Tibial nerve (tissue), 4 donors: ENCODE measurements at regions not wholly inside any gene's neighbourhood (a gene's known extent, or its start where the extent isn't known, plus 50 kb on each side); places are given as distances from the start of the nearest gene placed in this dataset.

ENCODE experiments used
- DNase-seq, 2 donors: peaks; one replicate each; pipeline ENCODE4 v3.0.0-alpha.2; 2019; ENCODE audit warnings: low spot score in 2 of 2
- H3K27ac ChIP-seq, 4 donors: fragments of 200-600 bp; sonication (generic) in 3 of 4; one replicate each; pipeline ENCODE4 v1.5.1; 2017 to 2019; ENCODE audit warnings: mild to moderate bottlenecking in 1 of 4
- H3K27me3 ChIP-seq, 2 donors: fragments of 200-600 bp; sonication (generic) in 1 of 2; one replicate each; pipeline versions ENCODE4 v1.5.1 to v1.6.0; 2017 to 2019
- H3K36me3 ChIP-seq, 3 donors: fragments of 200-600 bp; sonication (generic); one replicate each; pipeline ENCODE4 v1.5.1; 2018 to 2019
- H3K4me1 ChIP-seq, 4 donors: fragments of 200-600 bp; sonication (generic) in 3 of 4; one replicate each; pipeline ENCODE4 v1.5.1; 2017 to 2019
- H3K4me3 ChIP-seq, 4 donors: fragments of 200-600 bp; sonication (generic) in 3 of 4; one replicate each; pipeline ENCODE4 v1.5.1; 2017 to 2019; ENCODE audit warnings: mild to moderate bottlenecking in 1 of 4, moderate library complexity in 1 of 4
- H3K9me3 ChIP-seq, 4 donors: fragments of 200-600 bp; sonication (generic) in 3 of 4; one replicate each; pipeline ENCODE4 v1.5.1; 2017 to 2019
- EP300 ChIP-seq, 2 donors: sonication (generic); formaldehyde crosslinking; IDR thresholded peaks; one replicate each; pipeline ENCODE4 v1.6.1; 2017; ENCODE audit warnings: antibody characterized with exemption in 2 of 2, mild to moderate bottlenecking in 1 of 2
- POLR2A ChIP-seq, 2 donors: fragments of 450-650 bp; IDR thresholded peaks; one replicate each; pipeline ENCODE4 v1.6.1; 2017; ENCODE audit warnings: antibody characterized with exemption in 2 of 2, mild to moderate bottlenecking in 2 of 2, moderate library complexity in 2 of 2
- WGBS, 2 donors: methylation state at CpG; one replicate each; pipeline ENCODE4 v1.1.5; 2018; 5-methylcytosine and 5-hydroxymethylcytosine counted together
- TF ChIP-seq, protein P1 (sequence below), 5 experiments: fragments of 200-600 bp in 3 of 5; fragments of 450-650 bp in 2 of 5; sonication (generic) in 3 of 5; IDR thresholded peaks; one replicate each; pipeline ENCODE4 v1.5.1; 2016 to 2019; ENCODE audit warnings: antibody characterized with exemption in 5 of 5, mild to moderate bottlenecking in 3 of 5, moderate library complexity in 2 of 5

DNA sequence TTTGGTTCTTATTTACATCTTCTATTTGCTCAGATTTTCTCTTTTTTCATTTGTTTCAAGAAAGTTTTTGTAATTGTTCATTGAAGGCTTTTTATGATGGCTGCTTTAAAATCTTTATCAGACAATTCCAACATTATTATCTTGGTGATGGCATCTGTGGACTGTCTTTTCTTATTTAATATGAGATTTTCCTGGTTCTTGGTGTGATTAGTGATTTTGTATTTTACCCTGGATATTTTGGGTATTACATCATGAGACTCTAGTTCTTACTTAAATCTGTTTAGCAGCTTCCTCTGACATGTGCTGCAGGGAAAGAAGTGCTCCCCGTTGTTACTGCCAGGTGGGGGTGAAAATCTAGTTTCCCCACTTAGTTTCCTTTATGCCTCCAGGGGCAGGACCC, 94.2 kb upstream of the ANKH start:
- Histone ChIP-seq H3K27me3 (no peaks in the 10 kb centered on the region), H3K4me3 (no peak overlapping the region), H3K9me3 (no peaks in the 10 kb centered on the region), H3K4me1 (no peaks in the 10 kb centered on the region), H3K27ac (no peak overlapping the region), H3K36me3 (no peaks in the 10 kb centered on the region)
- no peak for DNase-seq
- WGBS, 2 donors = 46 to 63% methylated on average over 1 of the region's 1 CpG
- no peak for TF ChIP-seq POLR2A (IDR thresholded peaks at IDR 0.05)
- TF ChIP-seq, protein P1, sequence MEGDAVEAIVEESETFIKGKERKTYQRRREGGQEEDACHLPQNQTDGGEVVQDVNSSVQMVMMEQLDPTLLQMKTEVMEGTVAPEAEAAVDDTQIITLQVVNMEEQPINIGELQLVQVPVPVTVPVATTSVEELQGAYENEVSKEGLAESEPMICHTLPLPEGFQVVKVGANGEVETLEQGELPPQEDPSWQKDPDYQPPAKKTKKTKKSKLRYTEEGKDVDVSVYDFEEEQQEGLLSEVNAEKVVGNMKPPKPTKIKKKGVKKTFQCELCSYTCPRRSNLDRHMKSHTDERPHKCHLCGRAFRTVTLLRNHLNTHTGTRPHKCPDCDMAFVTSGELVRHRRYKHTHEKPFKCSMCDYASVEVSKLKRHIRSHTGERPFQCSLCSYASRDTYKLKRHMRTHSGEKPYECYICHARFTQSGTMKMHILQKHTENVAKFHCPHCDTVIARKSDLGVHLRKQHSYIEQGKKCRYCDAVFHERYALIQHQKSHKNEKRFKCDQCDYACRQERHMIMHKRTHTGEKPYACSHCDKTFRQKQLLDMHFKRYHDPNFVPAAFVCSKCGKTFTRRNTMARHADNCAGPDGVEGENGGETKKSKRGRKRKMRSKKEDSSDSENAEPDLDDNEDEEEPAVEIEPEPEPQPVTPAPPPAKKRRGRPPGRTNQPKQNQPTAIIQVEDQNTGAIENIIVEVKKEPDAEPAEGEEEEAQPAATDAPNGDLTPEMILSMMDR (IDR thresholded peaks at IDR 0.05) = no peak

GRCh38 chr5:14962604-14963003, 91.0 kb upstream of the ANKH start:
- no peaks in the 10 kb centered on the region for H3K27me3 ChIP-seq
- H3K9me3 ChIP-seq = no peaks in the 10 kb centered on the region
- WGBS, 2 donors = 71 to 78% methylated on average over 2 of the region's 2 CpGs
- no peak for DNase-seq
- H3K4me1 ChIP-seq = no peaks in the 10 kb centered on the region
- H3K27ac ChIP-seq = no peak overlapping the region
- H3K36me3 ChIP-seq = no peaks in the 10 kb centered on the region
- TF ChIP-seq EP300 (IDR thresholded peaks at IDR 0.05) = no peak
- no peak for TF ChIP-seq POLR2A (IDR thresholded peaks at IDR 0.05)
- TF ChIP-seq, protein P1 (IDR thresholded peaks at IDR 0.05) = no peak
- H3K4me3 ChIP-seq = no peak overlapping the region

DNA sequence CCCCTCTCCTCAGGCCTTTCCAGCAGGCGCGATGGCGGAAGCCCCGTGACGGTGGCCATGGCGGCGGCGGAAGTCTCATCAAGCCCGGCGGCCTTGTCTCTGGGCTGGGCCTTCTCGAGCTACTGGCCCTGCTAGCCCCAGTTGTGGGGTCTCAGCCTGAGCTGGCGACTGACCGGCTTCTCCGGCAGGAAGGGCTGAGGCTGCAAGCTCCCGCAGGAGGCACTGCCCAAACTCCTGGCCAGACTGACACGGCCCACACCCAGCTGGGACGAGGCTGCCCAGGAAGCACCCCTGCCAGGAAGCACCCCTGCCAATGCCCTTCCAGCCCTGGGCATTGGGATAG, 88.5 kb upstream of the ANKH start:
- no peak for DNase-seq
- TF ChIP-seq, protein P1 (IDR thresholded peaks at IDR 0.05) = no peak
- TF ChIP-seq POLR2A (IDR thresholded peaks at IDR 0.05) (no peak), EP300 (IDR thresholded peaks at IDR 0.05) (no peak)
- Histone ChIP-seq H3K27ac (no peak overlapping the region), H3K27me3 (no peaks in the 10 kb centered on the region), H3K9me3 (no peaks in the 10 kb centered on the region), H3K36me3 (no peaks in the 10 kb centered on the region), H3K4me1 (peaks cover 0 to 5% (median 0%) of the 10 kb centered on the region in 4 donors), H3K4me3 (no peak overlapping the region)
- 92 to 97% methylated on average over 15 to 16 of the region's 17 CpGs for WGBS, 2 donors

- Histone ChIP-seq H3K36me3 (no peaks in the 10 kb centered on the region), H3K4me1 (peaks cover 0 to 5% (median 0%) of the 10 kb centered on the region in 4 donors), H3K27ac (no peak overlapping the region), H3K4me3 (no peak overlapping the region), H3K9me3 (no peaks in the 10 kb centered on the region), H3K27me3 (no peaks in the 10 kb centered on the region)
- DNase-seq = no peak
- TF ChIP-seq, protein P1 (IDR thresholded peaks at IDR 0.05) = no peak
- TF ChIP-seq POLR2A (IDR thresholded peaks at IDR 0.05) (no peak), EP300 (IDR thresholded peaks at IDR 0.05) (no peak)
- WGBS, 2 donors = 90 to 92% methylated on average over 12 of the region's 12 CpGs
Observed at GRCh38 chr5:14959399-14960119, 88.0 kb upstream of the ANKH start.

DNA sequence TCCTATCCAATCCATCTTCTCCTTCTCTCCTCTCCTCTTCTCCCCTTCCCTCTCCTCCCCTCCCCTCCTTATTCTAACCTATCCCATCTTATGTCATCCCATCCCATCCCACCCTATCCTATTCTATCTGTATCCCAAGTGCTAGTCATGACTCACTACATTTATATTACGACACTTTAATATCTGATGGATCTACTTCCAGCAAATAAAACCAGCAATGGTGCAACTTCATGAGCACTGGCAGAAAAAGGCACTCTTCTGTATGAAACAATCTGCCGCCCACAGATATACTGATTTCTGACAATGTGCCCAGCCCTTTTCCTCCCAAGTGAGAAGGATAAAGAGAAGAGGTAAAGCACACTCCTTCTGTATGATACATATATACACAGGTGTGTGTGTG, 86.6 kb upstream of the ANKH start:
- TF ChIP-seq EP300 (IDR thresholded peaks at IDR 0.05) (no peak), POLR2A (IDR thresholded peaks at IDR 0.05) (no peak)
- TF ChIP-seq, protein P1 (IDR thresholded peaks at IDR 0.05) = no peak
- H3K27ac ChIP-seq = no peak overlapping the region

More for the DNA sequence above, 86.6 kb upstream of the ANKH start:
- Histone ChIP-seq H3K27me3 (no peaks in the 10 kb centered on the region), H3K4me3 (no peak overlapping the region), H3K9me3 (no peaks in the 10 kb centered on the region), H3K4me1 (peaks cover 0 to 5% (median 0%) of the 10 kb centered on the region in 4 donors), H3K36me3 (no peaks in the 10 kb centered on the region)
- no peak for DNase-seq
- WGBS, 2 donors = 62 to 80% methylated on average over 2 of the region's 2 CpGs
